GM18867 (cell line): ENCODE measurements at regions not wholly inside any gene's neighbourhood (a gene's known extent, or its start where the extent isn't known, plus 50 kb on each side); places are given as distances from the start of the nearest gene placed in this dataset.

ENCODE experiments used
- ATAC-seq: cut with Tn5 transposase; IDR thresholded peaks from one replicate; pipeline ENCODE4 v1.9.1; 2021; ENCODE audit warnings: mild to moderate bottlenecking, moderate library complexity; ENCODE audit not compliant: unreplicated experiment

DNA sequence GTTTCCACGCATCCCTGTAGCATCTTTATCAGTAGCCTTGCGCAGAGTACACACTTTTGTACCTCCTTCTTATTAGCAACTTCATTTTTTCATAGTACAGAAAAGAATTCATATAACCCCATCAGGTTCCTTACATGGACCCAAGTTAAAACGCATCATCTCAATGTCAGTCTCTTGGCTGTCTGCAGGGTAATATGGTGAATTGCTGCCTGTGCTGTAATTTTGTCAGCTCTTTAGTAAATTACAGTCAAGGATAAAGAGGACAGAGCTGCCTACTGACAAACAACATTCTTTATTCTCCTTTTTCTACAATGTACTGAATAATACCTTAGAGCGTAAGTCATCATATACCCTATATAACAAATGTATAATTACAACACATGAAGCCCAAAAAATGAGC, 222.5 kb downstream of the MRPL39 start:
- ATAC-seq = no peak

- ATAC-seq = no peak
These were observed 223.7 kb downstream of the MRPL39 start for GRCh38 chr21:25383545-25383944.

DNA sequence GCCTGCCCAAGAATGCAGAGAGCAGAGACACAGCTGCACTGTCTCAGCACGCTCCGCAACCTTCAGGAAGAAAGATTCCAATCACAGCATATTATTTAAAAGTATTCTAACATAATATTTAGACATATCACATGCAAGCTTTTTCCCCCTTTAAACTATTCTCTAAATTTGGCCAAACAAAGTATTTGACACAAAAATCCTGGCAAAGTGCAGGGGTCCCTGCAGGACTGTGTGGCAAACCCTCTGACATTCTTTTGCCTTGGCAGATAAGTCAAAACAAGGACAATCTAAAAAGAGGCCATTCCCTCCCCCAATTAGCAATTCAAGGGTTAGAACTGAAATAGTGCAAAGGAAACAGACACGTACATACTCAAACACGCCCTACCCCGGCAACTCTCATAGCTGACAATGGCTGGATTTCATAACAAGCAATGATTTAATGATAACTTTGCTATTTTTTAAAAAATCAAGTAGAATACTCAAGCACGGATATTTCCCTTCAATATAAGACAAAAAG, 225.3 kb downstream of the MRPL39 start:
- no peak for ATAC-seq

DNA sequence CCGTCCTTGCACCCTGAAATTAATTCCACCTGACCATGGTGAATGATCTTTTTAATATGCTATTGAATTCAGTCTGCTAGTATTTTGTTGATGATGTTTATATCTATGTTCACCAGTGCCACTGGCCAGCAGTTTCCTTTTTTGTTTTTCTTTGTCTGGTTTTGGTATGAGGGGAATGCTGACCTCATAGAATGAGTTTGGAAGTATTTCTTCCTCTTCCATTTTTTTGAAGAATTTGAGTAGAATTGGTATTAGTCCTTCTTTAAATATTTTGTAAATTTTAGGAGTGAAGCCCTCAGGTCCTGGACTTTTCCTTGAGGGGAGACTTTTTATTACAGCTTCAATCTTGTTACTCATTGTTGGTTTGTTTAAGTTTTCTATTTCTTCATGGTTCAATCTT, 231.6 kb downstream of the MRPL39 start:
- ATAC-seq = no peak

DNA sequence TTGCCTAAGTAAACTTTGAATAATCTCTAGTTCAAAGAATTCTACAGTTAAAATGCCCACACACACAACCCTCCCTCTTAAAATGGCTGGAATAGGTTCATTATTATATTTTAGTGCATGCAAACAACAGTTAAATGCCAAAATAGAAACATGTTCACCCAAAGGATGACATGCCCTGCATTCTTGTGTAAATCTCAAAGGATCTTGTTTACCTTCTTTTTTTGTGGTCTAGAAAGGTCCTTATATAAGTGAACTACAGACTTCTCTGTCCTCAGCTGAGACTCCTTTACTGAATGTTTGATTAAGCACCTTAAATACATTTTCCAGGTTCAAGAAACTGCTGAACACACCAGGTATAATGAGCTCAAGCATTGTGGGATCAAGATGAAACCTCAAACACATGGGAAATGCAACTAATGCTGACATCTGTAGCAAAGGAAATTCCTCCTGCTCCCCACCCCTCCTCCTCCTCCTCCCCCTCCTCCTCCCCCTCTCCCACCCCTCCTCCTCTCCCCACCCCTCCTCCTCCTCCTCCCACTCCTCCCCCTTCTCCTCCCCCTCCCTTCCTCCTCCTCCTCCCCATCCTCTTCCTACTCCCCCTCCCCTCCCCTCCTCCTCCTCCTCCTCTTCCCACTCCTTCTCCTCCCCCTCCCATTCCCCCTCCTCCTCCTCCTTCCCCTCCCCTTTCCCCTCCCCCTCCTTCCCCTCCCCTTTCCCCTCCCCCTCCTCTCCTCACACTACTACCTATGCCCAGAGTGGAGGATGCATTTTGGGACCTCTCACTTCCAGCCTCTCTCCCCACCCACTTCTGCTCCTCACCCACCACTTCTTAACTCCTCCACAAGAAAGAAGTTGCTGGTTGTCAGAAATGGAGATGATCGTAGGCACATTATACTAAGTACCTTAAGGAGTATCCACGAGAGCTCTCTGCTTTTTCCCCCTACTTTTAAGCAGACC, 233.9 kb downstream of the MRPL39 start:
- ATAC-seq = no peak

DNA sequence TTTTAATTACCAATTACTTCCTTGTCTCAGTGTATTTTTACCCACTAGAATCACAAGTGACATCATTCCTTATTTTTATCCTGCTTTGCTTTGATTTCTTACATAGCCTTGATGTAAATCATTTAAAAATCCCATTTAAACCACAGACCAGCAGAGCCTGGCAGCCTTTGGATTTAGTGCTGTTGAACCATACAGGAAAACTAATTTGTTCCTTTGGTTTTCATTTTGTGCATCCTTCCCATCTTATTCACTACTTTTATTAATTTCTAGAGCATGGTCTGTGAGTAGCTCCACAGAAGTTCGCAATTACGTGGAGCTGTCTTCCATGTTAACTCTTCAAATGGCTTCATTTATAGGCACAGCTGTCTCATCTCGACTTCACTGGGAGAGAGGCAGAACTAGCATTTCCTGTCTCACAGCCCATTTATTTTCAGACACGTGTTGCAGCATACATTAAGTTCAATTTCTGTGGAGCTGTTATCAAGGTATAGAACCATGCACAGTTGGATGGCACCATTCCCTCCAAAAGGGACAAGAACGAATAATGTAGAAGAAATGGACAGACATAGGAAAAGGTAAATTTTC, 235.3 kb downstream of the MRPL39 start:
- ATAC-seq = no peak

DNA sequence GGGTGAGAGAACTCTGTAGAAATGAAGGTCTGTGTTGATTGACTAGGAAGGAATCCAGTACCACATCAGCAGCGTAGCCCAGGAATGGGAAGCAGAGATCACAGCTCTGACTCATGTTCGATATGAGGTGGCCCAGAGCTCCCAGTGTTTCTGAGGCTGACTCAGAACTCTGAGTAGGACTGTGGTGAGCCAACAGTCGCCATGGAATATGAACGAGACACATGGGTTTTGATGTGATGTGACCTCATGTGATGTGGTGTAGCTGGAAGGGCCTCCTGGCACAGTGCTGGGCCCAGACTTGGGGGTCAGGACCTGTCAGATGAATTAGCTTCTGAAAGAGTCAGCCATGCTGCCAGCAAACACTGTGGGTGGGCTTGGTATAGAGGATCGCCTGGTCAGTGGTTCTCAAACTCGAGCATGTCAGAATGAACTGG, 237.0 kb downstream of the MRPL39 start:
- no peak for ATAC-seq

GRCh38 chr21:25369524-25370300, 237.6 kb downstream of the MRPL39 start:
- no peak for ATAC-seq

- no peak for ATAC-seq
These were observed 238.8 kb downstream of the MRPL39 start for GRCh38 chr21:25368531-25368930.

DNA sequence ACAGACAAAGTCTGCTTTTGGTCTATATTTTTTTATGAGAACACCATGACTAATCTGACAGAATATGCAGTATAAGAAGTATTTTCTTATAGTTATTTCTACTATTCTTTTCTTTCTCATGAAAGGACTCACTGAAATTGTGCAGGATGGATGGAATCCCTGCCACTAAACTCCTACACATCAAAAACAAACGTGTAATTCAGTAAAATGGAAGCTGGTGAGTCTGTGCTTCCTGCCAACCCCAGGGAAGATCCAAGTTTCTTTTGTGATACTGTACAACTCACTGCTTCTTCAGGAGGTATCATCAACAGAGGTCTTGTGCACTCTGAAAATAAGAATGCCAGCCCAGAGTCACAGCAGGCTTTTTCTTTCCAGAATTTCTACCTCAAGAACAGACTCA, 241.2 kb downstream of the MRPL39 start:
- ATAC-seq = no peak

DNA sequence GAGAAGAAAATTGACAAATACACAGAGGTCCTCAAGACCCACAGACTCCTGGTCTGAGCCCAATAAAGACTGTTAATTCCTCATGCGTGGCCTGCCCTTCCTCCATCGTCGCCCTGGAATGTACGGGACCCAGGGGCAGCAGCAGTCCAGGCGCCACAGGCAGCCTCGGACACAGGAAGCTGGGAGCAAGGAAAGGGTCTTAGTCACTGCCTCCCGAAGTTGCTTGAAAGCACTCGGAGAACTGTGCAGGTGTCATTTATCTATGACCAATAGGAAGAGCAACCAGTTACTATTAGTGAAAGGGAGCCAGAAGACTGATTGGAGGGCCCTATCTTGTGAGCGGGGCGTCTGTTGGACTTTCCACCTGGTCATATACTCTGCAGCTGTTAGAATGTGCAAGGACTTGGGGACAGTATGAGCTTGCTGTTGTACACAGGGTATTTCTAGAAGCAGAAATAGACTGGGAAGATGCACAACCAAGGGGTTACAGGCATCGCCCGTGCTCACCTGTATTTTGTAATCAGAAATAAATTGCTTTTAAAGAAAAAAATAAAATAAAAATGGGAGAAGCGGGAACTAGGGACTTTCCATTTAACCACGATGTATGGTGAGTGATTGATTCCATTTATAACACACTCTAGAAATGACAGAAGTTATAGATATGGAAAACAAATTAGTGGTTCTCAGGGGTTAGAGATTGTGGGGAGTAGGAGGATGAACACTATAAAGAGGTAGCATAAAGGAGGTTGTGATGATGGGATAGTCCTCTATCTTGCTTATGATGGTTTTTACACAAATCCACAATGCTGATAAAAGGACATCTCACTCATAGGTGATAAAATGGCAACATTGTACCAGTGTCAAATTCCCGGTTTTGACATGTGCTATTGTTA, 244.7 kb downstream of the MRPL39 start:
- no peak for ATAC-seq

- ATAC-seq = no peak
These were observed 245.5 kb downstream of the MRPL39 start for GRCh38 chr21:25361765-25362164.

GRCh38 chr21:25361097-25361496, 246.2 kb downstream of the MRPL39 start:
- no peak for ATAC-seq

DNA sequence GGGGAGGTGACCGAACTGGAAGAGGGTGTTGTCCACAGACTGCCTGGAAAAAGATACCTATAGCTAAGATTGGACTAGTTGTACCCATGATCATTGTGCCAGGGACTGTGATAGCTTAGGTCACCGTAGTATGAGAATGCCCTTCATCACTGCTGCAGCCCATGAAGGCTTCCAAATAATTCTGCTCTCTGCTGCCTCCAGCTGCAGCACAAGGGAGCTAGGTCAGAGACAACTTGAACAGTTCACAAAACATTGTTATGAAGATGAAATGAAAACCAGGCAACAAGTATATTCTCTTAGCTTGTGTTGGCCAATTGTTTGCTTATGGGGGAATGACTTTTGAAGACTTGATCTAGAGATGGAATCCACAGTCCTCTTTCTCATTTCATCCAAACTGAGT, 246.7 kb downstream of the MRPL39 start:
- ATAC-seq = no peak

DNA sequence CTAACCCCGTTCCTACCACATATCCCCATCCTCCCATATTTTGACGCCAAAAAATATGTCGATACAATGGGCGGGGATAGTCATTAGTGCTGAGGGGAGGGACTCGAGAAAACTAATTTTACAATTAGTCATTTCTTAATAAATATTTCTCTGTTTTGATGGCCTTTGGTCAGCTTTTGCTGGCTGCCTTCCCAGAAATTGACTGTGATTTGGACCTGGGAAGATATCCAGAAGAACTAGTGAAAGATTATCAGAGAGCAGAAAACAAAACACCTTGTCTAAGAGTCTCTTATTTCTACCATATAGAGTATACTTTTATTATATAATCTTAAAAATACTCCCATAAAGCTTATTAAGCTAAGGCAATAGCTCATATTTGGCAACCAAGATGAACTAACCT, 247.6 kb downstream of the MRPL39 start:
- no peak for ATAC-seq

- no peak for ATAC-seq
These were observed 257.2 kb downstream of the MRPL39 start for GRCh38 chr21:25350056-25350455.

- ATAC-seq = no peak
These were observed 263.3 kb downstream of the MRPL39 start for GRCh38 chr21:25343774-25344545.

- no peak for ATAC-seq
These were observed 264.5 kb downstream of the MRPL39 start for GRCh38 chr21:25342816-25343215.

- ATAC-seq = no peak
These were observed 265.3 kb downstream of the MRPL39 start for GRCh38 chr21:25341981-25342380.

- no peak for ATAC-seq
These were observed 268.9 kb downstream of the MRPL39 start for GRCh38 chr21:25338415-25338814.
